Ascending aorta (tissue), 2 donors: ENCODE measurements at regions not wholly inside any gene's neighbourhood (a gene's known extent, or its start where the extent isn't known, plus 50 kb on each side); places are given as distances from the start of the nearest gene placed in this dataset.

Experiments
- DNase-seq, 2 donors: peaks; one replicate each; pipeline ENCODE4 v3.0.0-alpha.2; 2019; ENCODE audit warnings: low spot score in 2 of 2
- H3K27ac ChIP-seq, 2 donors: fragments of 200-600 bp; sonication (generic); one replicate each; pipeline ENCODE4 v1.5.1; 2016 to 2017; ENCODE audit warnings: mild to moderate bottlenecking in 1 of 2
- H3K27me3 ChIP-seq: fragments of 200-600 bp; sonication (generic); one replicate; pipeline ENCODE4 v1.5.1; 2017
- H3K36me3 ChIP-seq, 2 donors: fragments of 200-600 bp; sonication (generic); one replicate each; pipeline ENCODE4 v1.5.1; 2016
- H3K4me1 ChIP-seq, 2 donors: fragments of 200-600 bp; sonication (generic); one replicate each; pipeline ENCODE4 v1.5.1; 2016 to 2017; ENCODE audit warnings: mild to moderate bottlenecking in 1 of 2
- H3K4me3 ChIP-seq, 2 donors: fragments of 200-600 bp; sonication (generic); one replicate each; pipeline ENCODE4 v1.5.1; 2016 to 2017; ENCODE audit warnings: mild to moderate bottlenecking in 1 of 2
- H3K9me3 ChIP-seq, 2 donors: fragments of 200-600 bp; sonication (generic); one replicate each; pipeline ENCODE4 v1.5.1; 2016
- CTCF ChIP-seq, 3 experiments: fragments of 200-600 bp in 2 of 3; fragments of 450-650 bp in 1 of 3; sonication (generic) in 2 of 3; IDR thresholded peaks; one replicate each; pipeline ENCODE4 v1.5.1; 2016 to 2019; ENCODE audit warnings: antibody characterized with exemption in 3 of 3, mild to moderate bottlenecking in 1 of 3, moderate library complexity in 1 of 3
- intact Hi-C: fragments of 100-400 bp; cut with DNase I; formaldehyde crosslinking; loops from one replicate; pipeline ENCODE4 v1.15.1; 2023

DNA sequence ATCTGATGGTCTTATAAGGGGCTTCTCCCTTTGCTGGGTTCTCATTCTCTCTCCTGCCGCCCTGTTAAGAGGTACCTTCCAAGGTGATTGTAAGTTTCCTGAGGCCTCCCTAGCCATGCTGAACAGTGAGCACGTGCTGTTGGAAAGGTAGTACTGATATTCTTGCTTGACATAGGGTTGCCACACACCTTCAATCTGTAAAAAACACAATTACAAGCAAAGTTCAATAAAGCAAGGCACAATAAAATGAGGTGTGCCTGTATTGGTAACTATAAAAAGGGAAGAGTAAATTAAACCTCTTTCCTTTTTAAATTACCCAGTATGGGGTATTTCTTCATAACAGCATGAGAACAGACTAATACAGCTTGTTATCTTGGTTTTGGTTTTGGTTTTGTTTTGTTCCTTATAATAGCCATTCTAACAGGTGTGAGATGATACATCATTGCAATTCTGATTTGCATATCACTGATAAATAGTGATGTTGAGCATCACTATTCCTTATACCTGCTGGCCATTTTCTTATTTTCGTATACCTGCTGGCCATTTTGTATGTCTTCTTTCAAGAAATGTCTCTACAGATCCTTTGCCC lies 164.9 kb upstream of the TRIM24 start:
- Histone ChIP-seq H3K4me3 (no peak overlapping the region), H3K27me3 (no peaks in the 10 kb centered on the region), H3K4me1 (no peaks in the 10 kb centered on the region), H3K9me3 (no peaks in the 10 kb centered on the region), H3K27ac (no peak overlapping the region), H3K36me3 (no peaks in the 10 kb centered on the region)
- no peak for TF ChIP-seq CTCF (IDR thresholded peaks at IDR 0.05)
- no peak for DNase-seq
- intact Hi-C loops: no loop called here

GRCh38 chr7:138297526-138297925 lies 162.5 kb upstream of the TRIM24 start:
- Histone ChIP-seq H3K27ac (no peak overlapping the region), H3K27me3 (no peaks in the 10 kb centered on the region), H3K4me3 (no peak overlapping the region), H3K4me1 (no peaks in the 10 kb centered on the region), H3K36me3 (no peaks in the 10 kb centered on the region), H3K9me3 (no peaks in the 10 kb centered on the region)
- intact Hi-C loops: no loop called here
- DNase-seq: no peak
- no peak for TF ChIP-seq CTCF (IDR thresholded peaks at IDR 0.05)

- intact Hi-C loops: no loop called here
- H3K27ac ChIP-seq: no peak overlapping the region
- H3K36me3 ChIP-seq: no peaks in the 10 kb centered on the region
- H3K9me3 ChIP-seq: no peaks in the 10 kb centered on the region
- no peaks in the 10 kb centered on the region for H3K27me3 ChIP-seq
- no peak for TF ChIP-seq CTCF (IDR thresholded peaks at IDR 0.05)
- no peak overlapping the region for H3K4me3 ChIP-seq
- DNase-seq: no peak
- H3K4me1 ChIP-seq: no peaks in the 10 kb centered on the region
These were observed 161.0 kb upstream of the TRIM24 start for GRCh38 chr7:138299066-138299465.

DNA sequence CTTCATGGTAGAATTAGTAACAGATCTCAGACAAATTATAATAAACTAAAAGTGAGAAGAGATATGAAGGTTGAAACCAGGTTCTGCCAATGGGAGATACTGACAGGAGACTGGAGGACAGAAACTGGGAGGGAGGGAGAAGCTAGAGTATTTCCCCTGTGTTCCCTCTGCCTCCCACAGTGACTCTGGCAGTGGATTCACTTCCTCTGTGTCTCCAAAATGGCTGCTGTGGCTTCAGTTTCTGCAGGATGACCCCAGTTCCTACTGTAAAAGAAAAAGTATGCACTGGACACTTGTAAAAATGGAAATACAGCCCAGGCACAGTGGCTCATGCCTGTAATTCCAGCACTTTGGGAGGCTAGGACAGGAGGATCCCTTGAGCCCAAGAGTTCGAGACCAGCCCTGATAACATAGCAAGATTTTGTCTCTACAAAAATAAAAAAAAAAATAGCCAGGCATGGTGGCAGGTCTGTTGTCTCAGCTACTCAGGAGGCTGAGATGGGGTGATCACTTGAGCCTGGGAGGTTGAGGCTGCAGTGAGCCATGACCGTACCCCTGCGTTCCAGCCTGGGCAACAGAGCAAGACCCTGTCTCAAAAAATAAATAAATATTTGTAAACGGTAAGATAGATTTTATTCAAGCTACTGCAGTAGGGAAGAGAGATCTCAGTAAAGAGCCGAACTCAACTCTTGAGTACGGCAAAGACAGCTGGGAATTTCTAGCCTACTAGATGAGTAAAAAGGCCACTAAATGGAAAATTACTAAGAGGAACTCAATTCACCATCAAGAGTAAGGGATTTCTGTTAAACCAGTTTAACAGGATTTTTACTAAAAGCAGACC lies 156.6 kb upstream of the TRIM24 start:
- Histone ChIP-seq H3K9me3 (no peaks in the 10 kb centered on the region), H3K27ac (no peak overlapping the region), H3K4me1 (no peaks in the 10 kb centered on the region), H3K27me3 (no peaks in the 10 kb centered on the region), H3K4me3 (no peak overlapping the region), H3K36me3 (no peaks in the 10 kb centered on the region)
- no peak for DNase-seq
- TF ChIP-seq CTCF (IDR thresholded peaks at IDR 0.05): no peak
- intact Hi-C loops: no loop called here

DNA sequence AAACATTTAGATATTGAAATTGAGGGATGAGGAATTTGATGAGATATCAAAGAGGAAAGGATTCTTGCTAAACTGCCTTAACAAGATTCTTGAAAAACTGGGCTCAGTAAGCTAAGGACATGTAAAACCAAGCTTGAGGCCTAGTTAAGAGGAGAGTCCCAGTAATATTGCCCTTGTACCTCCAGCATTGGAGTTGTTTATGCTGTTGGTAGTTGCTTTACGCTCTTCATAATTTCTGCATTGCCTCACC lies 156.1 kb upstream of the TRIM24 start:
- no peak overlapping the region for H3K27ac ChIP-seq
- H3K4me3 ChIP-seq: no peak overlapping the region
- DNase-seq: no peak
- no peaks in the 10 kb centered on the region for H3K9me3 ChIP-seq
- no peaks in the 10 kb centered on the region for H3K4me1 ChIP-seq
- TF ChIP-seq CTCF (IDR thresholded peaks at IDR 0.05): no peak
- intact Hi-C loops: no loop called here
- H3K36me3 ChIP-seq: no peaks in the 10 kb centered on the region
- no peaks in the 10 kb centered on the region for H3K27me3 ChIP-seq
